Activated CD4-positive, alpha-beta T cell treated with anti-CD3 and anti-CD28 coated beads for 36 hours (primary cell): ENCODE measurements at regions not wholly inside any gene's neighbourhood (a gene's known extent, or its start where the extent isn't known, plus 50 kb on each side); places are given as distances from the start of the nearest gene placed in this dataset.

ENCODE experiments used
- ATAC-seq: fragments of 200-7000 bp; cut with Tn5 transposase; one replicate; pipeline ENCODE4 v1.10.0; 2021; ENCODE audit warnings: mild to moderate bottlenecking, moderate library complexity
- CTCF ChIA-PET: fragments of 350-600 bp; sonication (Branson Sonifier 250); formaldehyde crosslinking; loops from one replicate; lab custom pipeline; 2021; ENCODE audit warnings: antibody characterized with exemption; lab: Charles Lee
- POLR2A ChIA-PET: fragments of 350-600 bp; sonication (Branson Sonifier 250); formaldehyde crosslinking; loops from one replicate; lab custom pipeline; 2021; ENCODE audit warnings: antibody characterized with exemption, inconsistent platforms; lab: Charles Lee
- DNase-seq: peaks from one replicate; pipeline ENCODE4 v3.0.0-alpha.2; 2020
- H3K27ac Mint-ChIP-seq: one replicate; pipeline ENCODE4 v1.8.0; 2021; ENCODE audit warnings: mixed read lengths
- H3K27me3 Mint-ChIP-seq: one replicate; pipeline ENCODE4 v1.8.0; 2021; ENCODE audit warnings: mixed read lengths
- H3K36me3 Mint-ChIP-seq: one replicate; pipeline ENCODE4 v1.8.0; 2021; ENCODE audit warnings: low read depth, mixed read lengths
- H3K4me1 Mint-ChIP-seq: one replicate; pipeline ENCODE4 v1.8.0; 2021; ENCODE audit warnings: mixed read lengths
- H3K4me3 Mint-ChIP-seq: one replicate; pipeline ENCODE4 v1.8.0; 2021; ENCODE audit warnings: mild to moderate bottlenecking, moderate library complexity, mixed read lengths
- H3K9me3 Mint-ChIP-seq: one replicate; pipeline ENCODE4 v1.8.0; 2021; ENCODE audit warnings: low read depth, mixed read lengths
- intact Hi-C, 2 experiments: fragments of 100-400 bp; cut with DNase I in 1 of 2; cut with micrococcal nuclease in 1 of 2; formaldehyde crosslinking; loops; one replicate each; pipeline versions ENCODE4 v1.14.2 to v1.15.1; 2022 to 2024; cut with DNase I, micrococcal nuclease

DNA sequence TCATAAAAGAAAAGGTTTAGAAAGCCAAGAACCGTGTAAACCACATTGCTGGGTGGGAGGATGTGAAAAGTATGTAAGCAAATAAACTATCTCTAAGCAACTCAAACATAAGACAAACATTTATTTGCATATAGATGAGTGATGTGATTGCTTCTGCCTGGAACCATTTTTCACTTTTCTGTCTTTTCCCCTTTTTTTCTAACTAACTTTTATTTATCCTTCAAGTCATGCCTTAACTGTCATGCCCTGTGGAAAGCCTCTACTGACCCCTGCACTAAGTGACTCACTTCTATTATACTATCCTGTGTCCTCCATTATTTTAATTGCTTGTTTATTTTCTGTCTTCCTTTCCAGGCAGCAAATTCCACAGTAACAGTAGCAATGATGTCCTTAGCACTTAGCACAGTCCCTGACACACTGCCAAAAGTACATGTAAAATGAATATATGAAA, 87.5 kb upstream of the CTAGE1 start:
- peaks cover 2% of the 10 kb centered on the region for H3K27me3 Mint-ChIP-seq
- ATAC-seq (no peak), DNase-seq (no peak)
- H3K27ac Mint-ChIP-seq = no peak overlapping the region
- no peaks in the 10 kb centered on the region for H3K9me3 Mint-ChIP-seq
- H3K4me1 Mint-ChIP-seq = no peaks in the 10 kb centered on the region
- ChIA-PET POLR2A (no interaction called here), CTCF (no interaction called here)
- H3K36me3 Mint-ChIP-seq = no peaks in the 10 kb centered on the region
- intact Hi-C loops = no loop called here
- no peak overlapping the region for H3K4me3 Mint-ChIP-seq

DNA sequence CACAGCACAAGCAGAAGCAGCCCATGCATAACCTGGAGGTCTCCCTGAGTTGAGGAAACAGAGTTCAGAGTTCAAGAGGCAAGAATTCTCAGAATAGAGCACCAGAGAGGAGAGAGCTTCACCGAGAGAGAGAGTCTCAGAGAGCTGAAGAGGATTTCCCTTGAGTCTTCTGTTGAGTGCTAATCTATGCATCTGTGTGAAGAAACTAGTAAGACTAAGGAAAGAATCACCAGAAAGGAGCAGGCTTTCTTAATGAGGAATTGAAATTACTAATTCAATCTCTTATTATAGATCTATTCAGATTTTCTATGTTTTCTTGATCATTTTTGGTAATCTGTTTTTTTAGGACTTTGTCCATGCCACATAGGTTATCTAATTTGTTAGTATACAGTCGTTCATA, 89.3 kb upstream of the CTAGE1 start:
- H3K9me3 Mint-ChIP-seq = peaks cover 2% of the 10 kb centered on the region
- no peak overlapping the region for H3K27ac Mint-ChIP-seq
- no peaks in the 10 kb centered on the region for H3K4me1 Mint-ChIP-seq
- no peak for ATAC-seq
- ChIA-PET CTCF (no interaction called here), POLR2A (no interaction called here)
- intact Hi-C loops = no loop called here
- DNase-seq = no peak
- no peak overlapping the region for H3K4me3 Mint-ChIP-seq
- peaks cover 2% of the 10 kb centered on the region for H3K27me3 Mint-ChIP-seq
- H3K36me3 Mint-ChIP-seq = no peaks in the 10 kb centered on the region

DNA sequence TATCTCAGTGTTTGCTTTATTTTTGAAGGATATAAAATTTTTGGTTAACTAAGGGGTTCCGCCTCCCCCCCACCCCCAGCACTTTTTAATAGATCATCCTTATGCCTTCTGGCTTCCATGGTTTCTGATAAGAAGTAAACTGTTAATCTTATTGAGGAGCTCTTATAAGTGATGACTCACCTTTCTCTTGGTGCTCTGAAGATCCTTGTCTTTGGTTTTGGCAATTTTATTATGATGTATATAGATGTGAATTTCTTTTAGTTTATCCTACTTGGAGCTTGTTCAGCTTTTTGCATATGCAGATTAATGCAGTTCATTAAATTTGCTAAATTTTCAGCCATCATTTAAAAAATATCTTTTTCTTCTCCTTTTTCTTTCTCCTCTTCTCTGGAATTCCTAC, 91.7 kb upstream of the CTAGE1 start:
- ChIA-PET POLR2A (no interaction called here), CTCF (no interaction called here)
- H3K27me3 Mint-ChIP-seq = peaks cover 2% of the 10 kb centered on the region
- DNase-seq (no peak), ATAC-seq (no peak)
- no peaks in the 10 kb centered on the region for H3K4me1 Mint-ChIP-seq
- intact Hi-C loops = no loop called here
- H3K27ac Mint-ChIP-seq = no peak overlapping the region
- peaks cover 2% of the 10 kb centered on the region for H3K9me3 Mint-ChIP-seq
- H3K36me3 Mint-ChIP-seq = no peaks in the 10 kb centered on the region
- H3K4me3 Mint-ChIP-seq = no peak overlapping the region

DNA sequence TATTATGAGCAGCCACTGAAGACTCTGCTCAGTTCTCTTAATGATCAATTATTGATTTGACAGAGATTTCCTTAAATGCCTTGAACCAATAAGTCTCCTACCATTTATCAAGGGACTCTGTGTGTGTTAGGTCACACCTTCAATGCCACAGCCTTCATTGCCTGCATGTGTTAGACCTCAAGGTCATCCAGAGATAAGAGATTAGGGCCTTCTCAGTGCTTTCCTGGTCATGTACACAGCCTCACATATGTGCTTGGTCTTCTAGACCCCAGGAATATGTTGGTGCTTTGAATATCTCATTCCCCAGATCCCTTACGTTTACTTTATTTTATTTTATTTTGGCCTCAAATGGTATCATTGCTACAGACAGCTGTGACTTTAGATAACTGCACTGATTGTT, 93.0 kb upstream of the CTAGE1 start:
- Mint-ChIP-seq H3K9me3 (peaks cover 2% of the 10 kb centered on the region), H3K36me3 (no peaks in the 10 kb centered on the region), H3K27me3 (peaks cover 2% of the 10 kb centered on the region), H3K4me1 (no peaks in the 10 kb centered on the region), H3K4me3 (no peak overlapping the region), H3K27ac (no peak overlapping the region)
- CTCF ChIA-PET = no interaction called here
- POLR2A ChIA-PET = no interaction called here
- intact Hi-C loops = no loop called here
- DNase-seq = no peak
- ATAC-seq = no peak

DNA sequence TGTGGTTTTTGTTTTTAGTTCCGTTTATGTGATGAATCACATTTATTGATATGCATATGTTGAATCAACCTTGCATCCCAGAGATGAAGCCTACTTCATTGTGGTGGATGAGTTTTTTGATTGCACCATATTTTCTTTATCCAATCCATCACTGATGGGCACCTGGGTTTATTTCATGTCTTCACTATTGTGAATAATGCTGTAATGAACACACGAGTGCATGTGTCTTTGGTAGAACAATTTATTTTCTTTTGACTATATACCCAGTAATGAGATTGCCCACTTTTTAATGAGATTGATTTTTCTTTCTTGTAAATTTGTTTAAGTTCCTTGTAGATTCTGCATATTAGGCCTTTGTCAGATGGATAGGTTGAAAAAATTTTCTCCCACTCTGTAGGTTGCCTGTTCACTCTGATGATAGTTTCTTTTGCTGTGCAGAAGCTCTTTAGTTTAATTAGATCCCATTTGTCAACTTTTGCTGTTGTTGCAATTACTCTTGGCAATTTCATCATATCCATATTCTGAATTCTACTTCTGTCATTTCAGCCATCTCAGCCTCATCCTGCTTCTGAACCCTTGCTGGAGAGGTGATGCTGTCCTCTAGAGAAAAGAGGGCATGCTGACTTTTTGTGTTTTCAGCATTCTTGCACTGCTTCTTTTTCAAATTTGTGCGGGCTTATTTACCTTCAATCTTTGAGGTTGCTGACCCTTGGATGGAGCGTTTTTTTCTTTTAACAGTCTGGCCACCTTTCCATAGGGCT, 96.2 kb upstream of the CTAGE1 start:
- H3K4me1 Mint-ChIP-seq = no peaks in the 10 kb centered on the region
- H3K36me3 Mint-ChIP-seq = no peaks in the 10 kb centered on the region
- H3K9me3 Mint-ChIP-seq = peaks cover 2% of the 10 kb centered on the region
- peaks cover 2% of the 10 kb centered on the region for H3K27me3 Mint-ChIP-seq
- H3K27ac Mint-ChIP-seq = no peak overlapping the region
- POLR2A ChIA-PET = no interaction called here
- DNase-seq (no peak), ATAC-seq (no peak)
- no peak overlapping the region for H3K4me3 Mint-ChIP-seq
- CTCF ChIA-PET = no interaction called here
- intact Hi-C loops = no loop called here

DNA sequence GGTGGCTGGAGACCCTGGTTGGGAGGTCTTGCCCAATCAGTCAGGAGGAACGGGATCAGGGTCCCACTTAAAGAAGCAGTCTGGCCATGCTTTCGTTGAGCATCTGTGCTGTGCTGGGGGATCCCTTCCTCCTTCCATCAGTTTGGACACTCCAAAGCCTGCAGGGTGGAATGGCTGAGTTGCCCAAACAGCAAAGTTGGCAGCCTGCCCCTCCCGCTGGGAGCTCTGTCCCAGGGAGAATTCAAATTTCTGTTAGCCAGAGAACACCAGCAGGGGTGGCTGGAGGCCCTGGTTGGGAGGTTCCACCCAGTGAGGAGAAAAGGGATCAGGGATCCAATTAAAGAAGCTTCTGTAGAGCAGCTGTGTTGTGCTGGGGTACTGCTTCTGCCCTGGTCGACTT, 96.9 kb upstream of the CTAGE1 start:
- Mint-ChIP-seq H3K4me3 (no peak overlapping the region), H3K27ac (no peak overlapping the region), H3K36me3 (no peaks in the 10 kb centered on the region), H3K9me3 (peaks cover 2% of the 10 kb centered on the region), H3K4me1 (no peaks in the 10 kb centered on the region), H3K27me3 (peaks cover 2% of the 10 kb centered on the region)
- intact Hi-C loops = no loop called here
- DNase-seq = no peak
- no peak for ATAC-seq
- ChIA-PET CTCF (no interaction called here), POLR2A (no interaction called here)

DNA sequence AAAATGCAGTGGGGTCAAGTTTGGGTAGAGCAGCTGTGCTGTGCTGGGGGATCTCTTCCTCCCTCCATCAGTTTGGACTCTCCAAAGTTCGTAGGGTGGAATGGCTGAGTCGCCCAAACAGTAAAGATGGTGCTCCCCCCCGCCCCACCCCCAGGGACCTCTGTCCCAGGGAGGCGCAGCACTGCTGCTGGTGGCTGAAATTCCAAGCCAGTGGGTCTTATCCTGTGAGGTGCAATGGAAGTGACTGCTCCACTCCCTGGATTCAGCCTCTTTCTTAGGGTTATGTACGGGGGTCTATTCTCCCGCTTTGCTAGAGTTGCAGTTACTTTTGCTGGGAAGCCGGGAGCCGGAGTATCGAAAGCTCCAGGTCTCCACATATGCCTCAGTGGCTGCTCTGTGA, 97.5 kb upstream of the CTAGE1 start:
- POLR2A ChIA-PET = no interaction called here
- CTCF ChIA-PET = no interaction called here
- H3K27ac Mint-ChIP-seq = no peak overlapping the region
- H3K4me1 Mint-ChIP-seq = no peaks in the 10 kb centered on the region
- ATAC-seq = no peak
- H3K9me3 Mint-ChIP-seq = peaks cover 2% of the 10 kb centered on the region
- no peaks in the 10 kb centered on the region for H3K36me3 Mint-ChIP-seq
- intact Hi-C loops = no loop called here
- H3K27me3 Mint-ChIP-seq = peaks cover 2% of the 10 kb centered on the region
- H3K4me3 Mint-ChIP-seq = no peak overlapping the region
- DNase-seq = no peak

DNA sequence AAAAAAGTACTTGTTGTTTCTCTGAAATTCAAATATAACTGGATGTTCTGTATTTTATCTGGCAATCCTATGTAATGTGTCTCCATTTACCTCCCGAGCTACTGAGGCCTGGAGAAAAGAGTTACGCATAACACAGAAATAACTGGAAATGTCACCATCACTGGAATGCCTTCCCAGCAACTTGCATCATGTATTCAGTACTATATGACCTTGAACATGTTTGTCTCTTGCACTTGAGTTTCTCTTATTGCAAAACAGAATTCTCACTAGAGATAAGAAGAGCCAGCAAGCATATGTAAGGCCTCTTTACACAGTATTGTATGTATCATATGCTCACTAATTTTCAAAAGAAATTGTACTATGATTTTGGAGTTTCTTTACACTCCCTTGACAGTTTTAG, 99.6 kb upstream of the CTAGE1 start:
- ChIA-PET POLR2A (no interaction called here), CTCF (no interaction called here)
- intact Hi-C loops = no loop called here
- no peak for DNase-seq
- no peak overlapping the region for H3K27ac Mint-ChIP-seq
- ATAC-seq = no peak
- no peaks in the 10 kb centered on the region for H3K9me3 Mint-ChIP-seq
- no peaks in the 10 kb centered on the region for H3K4me1 Mint-ChIP-seq
- H3K4me3 Mint-ChIP-seq = no peak overlapping the region
- no peaks in the 10 kb centered on the region for H3K36me3 Mint-ChIP-seq
- H3K27me3 Mint-ChIP-seq = peaks cover 2% of the 10 kb centered on the region

DNA sequence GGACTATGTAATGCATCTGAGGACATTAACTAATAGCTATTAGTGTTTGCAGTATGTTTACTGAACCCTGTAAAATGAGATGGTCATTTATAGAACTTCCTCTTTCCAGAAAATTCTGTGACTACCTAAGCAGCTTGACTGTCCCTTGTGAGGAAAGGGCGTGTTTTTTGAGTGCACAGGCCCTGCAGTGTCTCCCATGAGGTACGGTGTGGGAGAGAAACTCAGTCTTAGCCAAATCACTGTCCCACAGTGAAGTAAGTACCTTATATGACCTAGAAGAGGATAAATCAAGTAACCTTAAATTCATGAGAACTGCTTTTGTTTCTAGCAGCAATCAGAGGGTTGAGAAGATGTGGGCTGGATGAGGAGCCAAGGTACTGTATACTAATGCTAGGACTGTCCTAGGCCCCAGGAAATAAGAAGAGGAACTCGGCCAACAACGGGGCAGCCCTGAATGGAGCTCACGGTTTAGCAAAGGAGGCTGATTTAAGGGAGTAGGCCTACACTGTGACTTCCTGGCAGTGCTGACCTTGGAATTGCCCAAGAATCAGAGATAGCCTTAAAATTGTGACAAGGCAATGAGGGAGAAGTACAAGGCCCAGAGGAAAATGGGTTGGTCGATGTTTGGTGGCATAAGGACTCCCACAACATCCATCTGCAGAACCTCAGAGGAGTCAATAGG, 103.5 kb upstream of the CTAGE1 start:
- Mint-ChIP-seq H3K4me1 (no peaks in the 10 kb centered on the region), H3K9me3 (no peaks in the 10 kb centered on the region), H3K27me3 (no peaks in the 10 kb centered on the region), H3K36me3 (no peaks in the 10 kb centered on the region), H3K4me3 (no peak overlapping the region), H3K27ac (no peak overlapping the region)
- ChIA-PET CTCF (no interaction called here), POLR2A (no interaction called here)
- intact Hi-C loops = no loop called here
- no peak for DNase-seq
- no peak for ATAC-seq

DNA sequence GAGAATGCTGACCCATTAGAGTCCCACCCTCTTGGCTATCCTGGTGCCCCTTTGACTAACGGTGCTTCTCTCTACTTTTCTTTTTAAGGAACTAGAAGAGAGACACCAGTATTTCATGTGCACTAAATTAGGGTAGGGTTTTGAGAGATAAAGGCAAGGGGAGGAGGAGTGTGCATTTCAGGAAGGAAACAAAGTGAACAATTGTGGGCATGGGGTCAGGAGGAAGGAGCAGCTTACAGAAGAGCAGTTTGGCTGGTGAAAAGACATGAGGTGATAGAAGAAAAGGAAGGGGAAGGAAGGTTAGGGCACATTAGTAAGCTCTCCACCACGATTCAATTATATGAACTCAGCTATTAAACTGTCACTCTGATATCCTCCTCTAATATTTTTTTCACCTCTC, 105.8 kb upstream of the CTAGE1 start:
- CTCF ChIA-PET = no interaction called here
- Mint-ChIP-seq H3K9me3 (no peaks in the 10 kb centered on the region), H3K36me3 (no peaks in the 10 kb centered on the region), H3K4me3 (no peak overlapping the region), H3K27me3 (peaks cover 2% of the 10 kb centered on the region), H3K27ac (no peak overlapping the region), H3K4me1 (no peaks in the 10 kb centered on the region)
- intact Hi-C loops = no loop called here
- DNase-seq = no peak
- POLR2A ChIA-PET = no interaction called here
- ATAC-seq = no peak

DNA sequence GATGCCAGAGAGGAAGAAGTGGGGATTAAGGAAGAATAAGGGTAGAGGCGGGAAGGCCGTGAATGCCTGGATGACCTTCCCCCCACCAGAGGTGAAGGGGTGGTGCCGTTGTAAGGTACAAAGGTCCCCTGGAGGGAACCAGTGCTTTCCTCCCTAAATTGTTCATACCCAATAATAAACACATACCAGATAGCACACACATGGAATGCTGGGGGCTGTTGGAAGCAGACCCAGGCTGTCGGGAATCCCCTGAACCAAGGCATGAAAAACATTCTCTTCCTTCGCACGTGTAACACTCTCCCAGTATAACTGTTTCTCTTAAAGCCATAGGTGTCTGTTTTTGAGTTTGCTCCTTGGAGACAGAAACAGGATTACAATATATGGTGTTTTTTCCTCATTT, 107.1 kb upstream of the CTAGE1 start:
- ChIA-PET CTCF (no interaction called here), POLR2A (no interaction called here)
- intact Hi-C loops = no loop called here
- Mint-ChIP-seq H3K4me1 (no peaks in the 10 kb centered on the region), H3K9me3 (no peaks in the 10 kb centered on the region), H3K27ac (no peak overlapping the region), H3K36me3 (no peaks in the 10 kb centered on the region), H3K4me3 (no peak overlapping the region), H3K27me3 (peaks cover 2% of the 10 kb centered on the region)
- DNase-seq (no peak), ATAC-seq (no peak)

DNA sequence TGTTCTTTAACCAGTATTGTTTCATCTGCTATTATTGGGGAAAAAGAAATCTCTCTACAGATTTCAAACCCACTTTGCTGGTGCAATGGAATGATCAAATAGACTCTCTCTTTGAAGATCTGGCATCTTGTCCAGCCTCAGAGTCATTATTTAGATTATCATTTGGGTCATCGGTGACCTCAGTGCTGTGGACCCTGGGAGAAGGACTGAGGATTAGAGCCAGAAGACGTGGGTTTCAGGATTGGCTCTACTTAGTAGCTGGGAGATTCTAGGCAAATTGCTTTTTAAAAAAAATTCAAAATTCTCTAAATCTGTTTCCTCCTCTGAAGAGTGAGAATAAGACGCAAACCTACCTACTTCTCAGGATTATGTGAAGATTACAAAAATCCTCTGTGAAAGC, 107.6 kb upstream of the CTAGE1 start:
- Mint-ChIP-seq H3K4me3 (no peak overlapping the region), H3K27ac (no peak overlapping the region), H3K27me3 (peaks cover 2% of the 10 kb centered on the region), H3K9me3 (no peaks in the 10 kb centered on the region), H3K36me3 (no peaks in the 10 kb centered on the region), H3K4me1 (no peaks in the 10 kb centered on the region)
- intact Hi-C loops = no loop called here
- ChIA-PET CTCF (no interaction called here), POLR2A (no interaction called here)
- no peak for ATAC-seq
- no peak for DNase-seq
